ENCODE measurements at regions not wholly inside any gene's neighbourhood (a gene's known extent, or its start where the extent isn't known, plus 50 kb on each side); places are given as distances from the start of the nearest gene placed in this dataset.

DNA sequence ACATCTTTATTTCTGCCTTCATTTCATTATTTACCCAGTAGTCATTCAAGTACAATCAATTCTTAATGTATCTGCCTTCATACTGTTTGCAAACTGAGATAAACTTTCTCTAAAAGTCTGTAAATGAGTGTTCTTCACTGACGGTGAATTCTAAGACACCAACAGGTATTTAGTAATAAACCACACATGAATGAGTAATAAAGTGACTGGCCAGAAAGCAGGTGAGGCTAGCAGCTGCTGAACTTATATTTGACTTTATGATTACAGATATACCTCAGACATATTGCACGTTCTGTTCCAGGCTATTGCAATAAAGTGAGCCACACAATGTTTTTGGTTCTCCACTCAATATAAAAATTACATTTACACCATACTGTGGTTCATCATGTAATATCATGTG lies 1894.0 kb upstream of the RAG2 start:
- no peaks in the 10 kb centered on the region for H3K27me3 ChIP-seq (ENCODE audit: insufficient read depth, low read depth, severe bottlenecking)
- TF ChIP-seq, protein P1, sequence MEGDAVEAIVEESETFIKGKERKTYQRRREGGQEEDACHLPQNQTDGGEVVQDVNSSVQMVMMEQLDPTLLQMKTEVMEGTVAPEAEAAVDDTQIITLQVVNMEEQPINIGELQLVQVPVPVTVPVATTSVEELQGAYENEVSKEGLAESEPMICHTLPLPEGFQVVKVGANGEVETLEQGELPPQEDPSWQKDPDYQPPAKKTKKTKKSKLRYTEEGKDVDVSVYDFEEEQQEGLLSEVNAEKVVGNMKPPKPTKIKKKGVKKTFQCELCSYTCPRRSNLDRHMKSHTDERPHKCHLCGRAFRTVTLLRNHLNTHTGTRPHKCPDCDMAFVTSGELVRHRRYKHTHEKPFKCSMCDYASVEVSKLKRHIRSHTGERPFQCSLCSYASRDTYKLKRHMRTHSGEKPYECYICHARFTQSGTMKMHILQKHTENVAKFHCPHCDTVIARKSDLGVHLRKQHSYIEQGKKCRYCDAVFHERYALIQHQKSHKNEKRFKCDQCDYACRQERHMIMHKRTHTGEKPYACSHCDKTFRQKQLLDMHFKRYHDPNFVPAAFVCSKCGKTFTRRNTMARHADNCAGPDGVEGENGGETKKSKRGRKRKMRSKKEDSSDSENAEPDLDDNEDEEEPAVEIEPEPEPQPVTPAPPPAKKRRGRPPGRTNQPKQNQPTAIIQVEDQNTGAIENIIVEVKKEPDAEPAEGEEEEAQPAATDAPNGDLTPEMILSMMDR (IDR thresholded peaks at IDR 0.05; ENCODE audit: low read depth, low read length), result no peak
- H3K27ac ChIP-seq, result no peak overlapping the region
- H3K4me3 ChIP-seq (ENCODE audit: low read depth, low read length), result no peak overlapping the region
- no peaks in the 10 kb centered on the region for H3K9me3 ChIP-seq (ENCODE audit: severe bottlenecking)
- DNase-seq, result no peak
- H3K36me3 ChIP-seq, result no peaks in the 10 kb centered on the region

DNA sequence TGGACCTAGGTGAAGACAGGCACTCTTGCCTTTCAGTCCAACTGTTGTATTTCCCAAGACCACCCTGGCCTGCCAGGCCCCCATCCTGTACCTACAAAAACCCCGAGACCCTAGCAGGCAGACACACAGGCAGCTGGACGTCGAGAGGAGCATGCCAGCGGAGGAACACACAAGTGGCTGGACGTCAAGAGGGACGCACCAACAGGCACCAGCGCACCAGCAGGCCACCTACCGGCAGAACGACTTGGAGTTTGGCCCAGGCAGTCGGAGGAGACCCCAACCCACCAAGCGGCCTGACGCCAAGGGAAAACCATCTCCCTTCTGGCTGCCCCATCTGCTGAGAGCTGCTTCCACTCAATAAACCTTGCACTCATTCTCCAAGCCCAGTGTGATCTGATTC lies 1883.4 kb upstream of the RAG2 start:
- H3K27ac ChIP-seq, result no peak overlapping the region
- no peaks in the 10 kb centered on the region for H3K27me3 ChIP-seq (ENCODE audit: insufficient read depth, low read depth, severe bottlenecking)
- no peaks in the 10 kb centered on the region for H3K36me3 ChIP-seq
- TF ChIP-seq, protein P1 (IDR thresholded peaks at IDR 0.05; ENCODE audit: low read depth, low read length), result no peak
- no peak overlapping the region for H3K4me3 ChIP-seq (ENCODE audit: low read depth, low read length)
- no peak for DNase-seq
- no peaks in the 10 kb centered on the region for H3K9me3 ChIP-seq (ENCODE audit: severe bottlenecking)

DNA sequence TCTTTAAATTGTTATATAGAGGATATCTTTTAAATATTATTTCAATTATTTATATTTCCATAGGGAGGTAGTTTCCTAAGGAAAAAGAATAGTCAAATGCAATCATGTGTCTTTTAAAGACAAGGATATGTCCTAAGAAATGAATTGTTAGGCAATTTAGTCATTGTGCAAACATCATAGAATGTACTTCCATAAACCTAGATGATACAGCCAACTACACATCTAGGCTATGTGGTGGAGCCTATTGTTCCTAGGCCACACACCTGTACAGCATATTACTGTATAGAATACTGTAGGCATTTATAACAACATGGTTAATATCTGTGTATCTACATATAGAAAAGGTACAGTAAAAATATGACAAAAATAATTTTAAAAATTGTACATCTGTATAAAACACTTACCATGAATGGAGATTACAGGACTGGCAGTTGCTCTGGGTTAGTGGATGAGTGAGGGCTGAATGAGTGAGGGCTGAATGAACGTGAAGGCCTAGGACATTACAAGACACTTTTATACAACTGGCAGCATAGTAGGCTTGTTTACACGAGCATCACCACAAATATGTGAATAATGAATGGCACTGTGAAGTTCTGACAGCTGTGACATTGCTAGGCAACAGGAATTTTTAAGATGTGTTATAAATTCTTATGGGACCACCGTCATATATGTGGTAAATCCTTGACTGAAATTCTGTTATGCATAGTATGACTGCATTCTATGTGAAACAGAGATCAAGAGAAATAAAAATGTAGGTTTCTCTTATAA lies 1879.0 kb upstream of the RAG2 start:
- no peak overlapping the region for H3K27ac ChIP-seq
- TF ChIP-seq, protein P1 (IDR thresholded peaks at IDR 0.05; ENCODE audit: low read depth, low read length), result no peak
- H3K4me3 ChIP-seq (ENCODE audit: low read depth, low read length), result no peak overlapping the region
- H3K9me3 ChIP-seq (ENCODE audit: severe bottlenecking), result no peaks in the 10 kb centered on the region
- no peaks in the 10 kb centered on the region for H3K27me3 ChIP-seq (ENCODE audit: insufficient read depth, low read depth, severe bottlenecking)
- DNase-seq, result no peak
- H3K36me3 ChIP-seq, result no peaks in the 10 kb centered on the region

DNA sequence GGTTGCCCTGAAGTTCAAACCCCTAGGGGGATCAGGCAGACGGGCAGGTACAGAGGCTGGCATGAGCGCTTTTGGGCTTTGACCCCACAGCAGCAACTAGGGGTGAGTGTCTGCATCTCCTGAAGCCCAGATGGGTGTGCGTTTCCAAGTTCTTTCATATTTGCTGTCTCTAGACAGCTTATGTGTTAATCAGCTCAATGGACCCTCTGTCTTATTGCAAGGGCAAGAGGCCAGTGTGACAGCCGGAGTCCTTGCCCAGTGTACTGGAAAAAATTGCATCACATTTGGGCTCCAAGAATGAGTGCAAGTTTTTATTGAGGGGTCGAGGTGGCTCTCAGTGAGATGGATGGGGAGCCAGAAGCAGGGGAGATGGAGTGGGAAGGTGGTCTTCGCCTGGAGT lies 1863.7 kb upstream of the RAG2 start:
- DNase-seq, result peak; percentile 50
- peak overlapping the region; percentile 38 for H3K27ac ChIP-seq

DNA sequence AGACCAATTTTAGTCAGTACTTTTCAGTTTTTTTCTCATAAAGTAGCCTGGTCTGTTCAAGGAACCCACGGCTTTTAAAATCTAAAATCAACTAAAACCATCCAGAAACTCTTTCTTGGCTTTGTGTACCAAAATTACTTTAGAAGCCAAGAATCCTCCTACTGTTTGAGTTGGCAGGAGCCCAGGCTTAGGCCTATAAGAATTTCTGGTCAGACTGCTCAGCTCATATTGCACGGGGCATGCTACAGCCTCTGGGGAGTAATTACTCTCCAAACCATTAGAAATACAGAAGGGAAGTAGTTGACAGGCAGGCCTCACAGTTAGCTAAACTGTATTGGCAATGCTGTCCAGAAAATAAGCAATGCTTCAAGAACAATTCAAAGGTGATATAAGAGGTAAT lies 1862.9 kb upstream of the RAG2 start:
- Histone ChIP-seq H3K9me3 (ENCODE audit: severe bottlenecking) (no peaks in the 10 kb centered on the region), H3K27me3 (ENCODE audit: insufficient read depth, low read depth, severe bottlenecking) (no peaks in the 10 kb centered on the region), H3K4me3 (ENCODE audit: low read depth, low read length) (no peak overlapping the region), H3K27ac (peak overlapping the region; percentile 27), H3K36me3 (no peaks in the 10 kb centered on the region)
- TF ChIP-seq, protein P1 (IDR thresholded peaks at IDR 0.05; ENCODE audit: low read depth, low read length), result no peak
- DNase-seq, result peak; percentile 16

More for the DNA sequence above, 1863.7 kb upstream of the RAG2 start:
- Histone ChIP-seq H3K27me3 (ENCODE audit: insufficient read depth, low read depth, severe bottlenecking) (no peaks in the 10 kb centered on the region), H3K9me3 (ENCODE audit: severe bottlenecking) (no peaks in the 10 kb centered on the region), H3K36me3 (no peaks in the 10 kb centered on the region), H3K4me3 (ENCODE audit: low read depth, low read length) (no peak overlapping the region)
- TF ChIP-seq, protein P1 (IDR thresholded peaks at IDR 0.05; ENCODE audit: low read depth, low read length), result no peak

DNA sequence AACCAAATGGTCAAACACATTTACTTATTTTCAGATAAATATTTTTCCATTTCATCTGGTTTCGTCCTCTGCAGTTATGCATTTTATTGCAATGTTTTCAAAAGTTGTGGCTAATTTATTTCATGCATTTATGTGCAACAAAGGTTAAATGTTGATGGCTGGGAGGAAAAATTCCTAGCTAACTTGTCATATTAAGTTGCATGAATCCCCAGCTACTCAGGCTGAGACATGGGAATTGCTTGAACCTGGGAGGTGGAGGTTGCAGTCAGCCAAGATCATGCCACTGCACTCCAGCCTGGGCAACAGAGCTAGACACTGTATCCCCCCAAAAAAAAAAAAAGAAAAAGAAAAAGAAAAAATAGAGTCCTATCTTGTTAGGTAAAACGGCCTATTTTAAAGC lies 1862.4 kb upstream of the RAG2 start:
- TF ChIP-seq, protein P1 (IDR thresholded peaks at IDR 0.05; ENCODE audit: low read depth, low read length), result no peak
- Histone ChIP-seq H3K27me3 (ENCODE audit: insufficient read depth, low read depth, severe bottlenecking) (no peaks in the 10 kb centered on the region), H3K4me3 (ENCODE audit: low read depth, low read length) (no peak overlapping the region), H3K36me3 (no peaks in the 10 kb centered on the region), H3K27ac (no peak overlapping the region), H3K9me3 (ENCODE audit: severe bottlenecking) (no peaks in the 10 kb centered on the region)
- DNase-seq, result no peak
